Tibial nerve (tissue), 4 donors: ENCODE measurements at regions not wholly inside any gene's neighbourhood (a gene's known extent, or its start where the extent isn't known, plus 50 kb on each side); places are given as distances from the start of the nearest gene placed in this dataset.
"Not testable (repeated sequence)": the region's sequence is repeated elsewhere in the genome, so short reads cannot be mapped to it uniquely, and the experiment has no call there.

Experiments
- DNase-seq, 2 donors: peaks; one replicate each; pipeline ENCODE4 v3.0.0-alpha.2; 2019; ENCODE audit warnings: low spot score in 2 of 2
- H3K27ac ChIP-seq, 4 donors: fragments of 200-600 bp; sonication (generic) in 3 of 4; one replicate each; pipeline ENCODE4 v1.5.1; 2017 to 2019; ENCODE audit warnings: mild to moderate bottlenecking in 1 of 4
- H3K27me3 ChIP-seq, 2 donors: fragments of 200-600 bp; sonication (generic) in 1 of 2; one replicate each; pipeline versions ENCODE4 v1.5.1 to v1.6.0; 2017 to 2019
- H3K36me3 ChIP-seq, 3 donors: fragments of 200-600 bp; sonication (generic); one replicate each; pipeline ENCODE4 v1.5.1; 2018 to 2019
- H3K4me1 ChIP-seq, 4 donors: fragments of 200-600 bp; sonication (generic) in 3 of 4; one replicate each; pipeline ENCODE4 v1.5.1; 2017 to 2019
- H3K4me3 ChIP-seq, 4 donors: fragments of 200-600 bp; sonication (generic) in 3 of 4; one replicate each; pipeline ENCODE4 v1.5.1; 2017 to 2019; ENCODE audit warnings: mild to moderate bottlenecking in 1 of 4, moderate library complexity in 1 of 4
- H3K9me3 ChIP-seq, 4 donors: fragments of 200-600 bp; sonication (generic) in 3 of 4; one replicate each; pipeline ENCODE4 v1.5.1; 2017 to 2019
- EP300 ChIP-seq, 2 donors: sonication (generic); formaldehyde crosslinking; IDR thresholded peaks; one replicate each; pipeline ENCODE4 v1.6.1; 2017; ENCODE audit warnings: antibody characterized with exemption in 2 of 2, mild to moderate bottlenecking in 1 of 2
- POLR2A ChIP-seq, 2 donors: fragments of 450-650 bp; IDR thresholded peaks; one replicate each; pipeline ENCODE4 v1.6.1; 2017; ENCODE audit warnings: antibody characterized with exemption in 2 of 2, mild to moderate bottlenecking in 2 of 2, moderate library complexity in 2 of 2
- WGBS, 2 donors: methylation state at CpG; one replicate each; pipeline ENCODE4 v1.1.5; 2018; 5-methylcytosine and 5-hydroxymethylcytosine counted together
- TF ChIP-seq, protein P1 (sequence below), 5 experiments: fragments of 200-600 bp in 3 of 5; fragments of 450-650 bp in 2 of 5; sonication (generic) in 3 of 5; IDR thresholded peaks; one replicate each; pipeline ENCODE4 v1.5.1; 2016 to 2019; ENCODE audit warnings: antibody characterized with exemption in 5 of 5, mild to moderate bottlenecking in 3 of 5, moderate library complexity in 2 of 5

DNA sequence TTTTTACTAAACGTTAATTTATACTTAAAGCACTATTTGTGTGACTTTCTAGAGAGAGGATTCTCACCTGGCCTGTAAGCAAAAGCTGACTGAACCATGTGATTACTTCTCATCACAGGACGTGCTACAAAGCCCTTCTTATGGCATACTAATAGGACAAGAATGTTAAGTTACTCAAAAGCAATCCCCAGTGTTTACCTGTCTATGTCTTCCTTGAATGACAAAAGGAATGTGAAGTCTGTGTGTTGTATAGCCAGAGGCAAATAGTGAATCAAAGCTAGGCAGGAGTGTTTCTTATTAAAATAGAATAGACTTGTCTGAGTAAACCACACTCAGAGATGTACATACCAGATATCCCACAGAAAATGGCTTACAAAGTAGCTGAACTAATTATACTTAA lies 1465.5 kb downstream of the SUCLG1 start:
- Histone ChIP-seq H3K9me3 (no peaks in the 10 kb centered on the region), H3K4me3 (no peak overlapping the region), H3K27ac (no peak overlapping the region), H3K36me3 (no peaks in the 10 kb centered on the region), H3K4me1 (no peaks in the 10 kb centered on the region), H3K27me3 (no peaks in the 10 kb centered on the region)
- no peak for DNase-seq
- TF ChIP-seq, protein P1, sequence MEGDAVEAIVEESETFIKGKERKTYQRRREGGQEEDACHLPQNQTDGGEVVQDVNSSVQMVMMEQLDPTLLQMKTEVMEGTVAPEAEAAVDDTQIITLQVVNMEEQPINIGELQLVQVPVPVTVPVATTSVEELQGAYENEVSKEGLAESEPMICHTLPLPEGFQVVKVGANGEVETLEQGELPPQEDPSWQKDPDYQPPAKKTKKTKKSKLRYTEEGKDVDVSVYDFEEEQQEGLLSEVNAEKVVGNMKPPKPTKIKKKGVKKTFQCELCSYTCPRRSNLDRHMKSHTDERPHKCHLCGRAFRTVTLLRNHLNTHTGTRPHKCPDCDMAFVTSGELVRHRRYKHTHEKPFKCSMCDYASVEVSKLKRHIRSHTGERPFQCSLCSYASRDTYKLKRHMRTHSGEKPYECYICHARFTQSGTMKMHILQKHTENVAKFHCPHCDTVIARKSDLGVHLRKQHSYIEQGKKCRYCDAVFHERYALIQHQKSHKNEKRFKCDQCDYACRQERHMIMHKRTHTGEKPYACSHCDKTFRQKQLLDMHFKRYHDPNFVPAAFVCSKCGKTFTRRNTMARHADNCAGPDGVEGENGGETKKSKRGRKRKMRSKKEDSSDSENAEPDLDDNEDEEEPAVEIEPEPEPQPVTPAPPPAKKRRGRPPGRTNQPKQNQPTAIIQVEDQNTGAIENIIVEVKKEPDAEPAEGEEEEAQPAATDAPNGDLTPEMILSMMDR (IDR thresholded peaks at IDR 0.05) = no peak
- TF ChIP-seq EP300 (IDR thresholded peaks at IDR 0.05) (no peak), POLR2A (IDR thresholded peaks at IDR 0.05) (no peak)
- 71 to 75% methylated on average over 2 of the region's 2 CpGs for WGBS, 2 donors

DNA sequence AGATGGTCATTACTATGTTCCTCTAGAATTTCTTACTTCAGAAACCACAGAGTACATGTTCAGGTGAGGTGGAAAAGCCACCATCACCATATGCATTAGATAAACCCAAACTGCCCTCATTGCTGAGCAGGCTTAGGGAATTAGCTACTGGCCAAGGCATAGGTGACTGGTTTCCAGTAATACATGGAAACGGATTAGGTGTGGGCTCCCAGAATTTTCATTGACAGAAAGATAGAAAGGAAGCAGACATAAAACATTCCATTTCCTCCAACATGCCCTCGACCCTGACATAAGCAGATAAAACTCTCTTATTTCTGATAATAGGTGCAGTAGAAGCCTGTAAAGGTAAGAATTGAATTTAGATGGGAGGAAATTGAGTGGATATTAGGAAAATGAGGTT lies 1466.1 kb downstream of the SUCLG1 start:
- Histone ChIP-seq H3K4me3 (no peak overlapping the region), H3K4me1 (no peaks in the 10 kb centered on the region), H3K36me3 (no peaks in the 10 kb centered on the region), H3K27me3 (no peaks in the 10 kb centered on the region), H3K27ac (no peak overlapping the region), H3K9me3 (no peaks in the 10 kb centered on the region)
- TF ChIP-seq EP300 (IDR thresholded peaks at IDR 0.05) (no peak), POLR2A (IDR thresholded peaks at IDR 0.05) (no peak)
- TF ChIP-seq, protein P1 (IDR thresholded peaks at IDR 0.05) = no peak
- no peak for DNase-seq
- WGBS, 2 donors = 82 to 86% methylated on average over 2 of the region's 2 CpGs

DNA sequence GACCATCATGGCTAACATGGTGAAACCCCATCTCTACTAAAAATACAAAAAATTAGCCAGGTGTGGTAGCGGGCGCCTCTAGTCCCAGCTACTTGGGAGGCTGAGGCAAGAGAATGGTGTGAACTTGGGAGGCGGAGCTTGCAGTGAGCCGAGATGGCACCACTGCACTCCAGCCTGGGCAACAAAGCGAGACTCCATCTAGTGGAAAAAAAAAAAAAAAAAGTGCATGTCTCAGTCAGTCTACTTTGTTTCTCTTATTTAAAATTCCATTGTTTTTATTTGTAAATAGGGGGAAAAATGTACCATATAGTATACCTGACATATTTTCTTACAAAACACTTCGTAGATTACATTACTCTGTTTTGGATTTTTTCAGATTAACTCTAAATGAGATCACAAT lies 1471.4 kb downstream of the SUCLG1 start:
- not testable (repeated sequence) for H3K27ac ChIP-seq, H3K27me3 ChIP-seq, H3K4me3 ChIP-seq, H3K36me3 ChIP-seq, DNase-seq, H3K4me1 ChIP-seq, H3K9me3 ChIP-seq
- WGBS, 2 donors = 89 to 94% methylated on average over 6 of the region's 6 CpGs

DNA sequence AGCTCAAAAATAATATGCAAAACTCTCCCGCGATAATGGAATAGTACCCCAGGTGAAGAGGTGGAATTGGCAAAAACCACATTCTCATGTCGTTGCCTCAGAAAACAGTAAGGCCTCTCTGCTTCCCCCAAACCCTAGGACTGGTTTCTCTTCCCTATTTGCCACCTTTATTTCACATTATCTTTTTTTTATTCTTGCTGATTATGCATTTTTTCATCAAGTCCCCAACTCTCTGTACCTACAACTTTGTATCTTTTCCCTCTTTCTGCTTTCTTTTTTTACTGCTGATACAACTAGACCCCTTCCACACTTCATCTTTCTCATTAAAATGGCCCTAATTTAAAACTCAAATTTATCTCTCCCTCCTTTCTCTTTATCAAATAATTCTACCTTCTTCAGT lies 1472.2 kb downstream of the SUCLG1 start:
- TF ChIP-seq, protein P1 (IDR thresholded peaks at IDR 0.05) = no peak
- no peak for TF ChIP-seq EP300 (IDR thresholded peaks at IDR 0.05)
- TF ChIP-seq POLR2A (IDR thresholded peaks at IDR 0.05) = no peak
- DNase-seq = no peak
- no peaks in the 10 kb centered on the region for H3K4me1 ChIP-seq
- H3K9me3 ChIP-seq = peaks cover 0 to 13% (median 0%) of the 10 kb centered on the region in 4 donors
- H3K27me3 ChIP-seq = no peaks in the 10 kb centered on the region
- H3K36me3 ChIP-seq = no peaks in the 10 kb centered on the region
- no peak overlapping the region for H3K27ac ChIP-seq
- WGBS, 2 donors = 85 to 89% methylated on average over 3 of the region's 3 CpGs
- no peak overlapping the region for H3K4me3 ChIP-seq

DNA sequence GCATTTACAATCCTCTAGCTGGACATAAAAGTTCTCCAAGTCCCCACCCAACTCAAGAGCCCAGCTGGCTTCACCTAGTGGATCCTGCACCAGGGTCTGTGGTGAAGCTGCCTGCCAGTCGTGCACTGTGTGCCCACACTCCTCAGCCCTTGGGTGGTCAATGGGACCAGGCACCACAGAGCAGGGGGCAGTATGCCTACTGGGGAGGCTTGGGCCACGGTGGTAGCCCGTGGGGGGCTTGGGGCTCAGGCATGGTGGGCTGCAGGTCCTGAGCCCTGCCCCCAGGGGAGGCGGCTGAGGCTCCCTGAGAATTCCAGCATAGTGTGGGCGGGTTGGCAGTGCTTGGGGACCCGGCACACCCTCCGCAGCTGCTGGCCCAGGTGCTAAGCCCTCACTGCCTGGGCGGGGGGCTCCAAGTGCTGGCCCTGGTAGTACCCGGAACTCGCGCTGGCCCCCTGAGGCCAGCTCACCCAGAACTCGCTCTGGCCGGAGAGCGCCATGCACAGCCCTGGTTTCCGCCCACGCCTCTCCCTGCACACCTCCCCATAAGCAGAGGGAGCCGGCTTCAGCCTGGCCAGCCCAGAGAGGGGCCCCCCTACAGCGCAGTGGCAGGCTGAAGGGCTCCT lies 1473.4 kb downstream of the SUCLG1 start:
- TF ChIP-seq POLR2A (IDR thresholded peaks at IDR 0.05) = no peak
- TF ChIP-seq EP300 (IDR thresholded peaks at IDR 0.05) = no peak
- TF ChIP-seq, protein P1 (IDR thresholded peaks at IDR 0.05) = no peak
- no peak overlapping the region for H3K27ac ChIP-seq
- DNase-seq = no peak
- no peaks in the 10 kb centered on the region for H3K4me1 ChIP-seq
- no peaks in the 10 kb centered on the region for H3K36me3 ChIP-seq
- 90 to 92% methylated on average over 6 to 7 of the region's 18 CpGs for WGBS, 2 donors
- peaks cover 0 to 24% (median 0%) of the 10 kb centered on the region in 4 donors for H3K9me3 ChIP-seq
- no peak overlapping the region for H3K4me3 ChIP-seq
- no peaks in the 10 kb centered on the region for H3K27me3 ChIP-seq

DNA sequence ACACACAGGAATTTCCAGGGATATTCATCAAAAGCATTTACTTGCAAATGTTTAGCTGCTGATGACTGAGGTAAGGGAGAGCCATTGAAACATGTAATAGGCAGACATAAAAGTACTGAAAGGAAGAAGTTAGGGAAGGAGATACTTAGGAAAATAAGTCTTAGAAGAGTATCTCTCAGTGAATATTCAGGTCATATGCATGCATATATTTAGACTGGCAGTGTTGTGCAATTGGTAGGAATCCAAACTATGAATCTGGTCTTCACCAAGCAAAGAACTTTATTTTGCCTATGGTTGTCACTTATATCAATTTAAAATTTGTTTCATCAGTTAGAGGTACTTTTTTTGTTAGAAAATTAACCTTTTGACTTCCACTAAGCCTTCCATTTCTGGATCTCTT lies 1490.7 kb downstream of the SUCLG1 start:
- H3K4me1 ChIP-seq = no peaks in the 10 kb centered on the region
- peaks cover 0 to 9% (median 0%) of the 10 kb centered on the region in 4 donors for H3K9me3 ChIP-seq
- no peak overlapping the region for H3K27ac ChIP-seq
- no peaks in the 10 kb centered on the region for H3K27me3 ChIP-seq
- H3K4me3 ChIP-seq = no peak overlapping the region
- no peak for DNase-seq
- H3K36me3 ChIP-seq = no peaks in the 10 kb centered on the region
- no peak for TF ChIP-seq EP300 (IDR thresholded peaks at IDR 0.05)
